H1 (cell line): ENCODE measurements at regions not wholly inside any gene's neighbourhood (a gene's known extent, or its start where the extent isn't known, plus 50 kb on each side); places are given as distances from the start of the nearest gene placed in this dataset.

Source experiments
- TF ChIP-seq, protein P1 (sequence below): fragments of 300-600 bp; sonication (generic); IDR thresholded peaks from 2 replicates; pipeline ENCODE4 v1.7.1; 2012; ENCODE audit warnings: low read length, moderate library complexity, mild to moderate bottlenecking, inconsistent platforms; ENCODE audit not compliant: insufficient replicate concordance

DNA sequence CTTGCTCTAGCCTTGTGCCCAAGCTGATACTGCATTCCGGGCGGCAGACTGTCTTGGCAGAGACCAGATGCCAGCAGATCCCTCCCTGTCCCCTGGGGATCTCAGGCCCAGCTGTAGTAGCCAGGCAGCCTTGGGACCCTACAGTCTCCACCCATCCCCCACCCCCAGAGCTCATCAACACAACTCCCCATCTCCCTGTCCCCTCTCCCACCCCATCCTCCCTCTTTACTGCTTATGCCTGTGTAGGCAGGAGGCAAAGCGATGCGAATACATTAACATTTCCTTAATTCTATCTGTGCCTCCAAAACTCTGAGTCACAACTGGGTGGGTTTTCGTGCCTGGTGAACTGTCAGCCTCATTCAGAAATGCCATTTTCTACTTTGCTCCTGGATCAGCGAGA lies 547.6 kb downstream of the BUD13 start (continued):
- TF ChIP-seq, protein P1, sequence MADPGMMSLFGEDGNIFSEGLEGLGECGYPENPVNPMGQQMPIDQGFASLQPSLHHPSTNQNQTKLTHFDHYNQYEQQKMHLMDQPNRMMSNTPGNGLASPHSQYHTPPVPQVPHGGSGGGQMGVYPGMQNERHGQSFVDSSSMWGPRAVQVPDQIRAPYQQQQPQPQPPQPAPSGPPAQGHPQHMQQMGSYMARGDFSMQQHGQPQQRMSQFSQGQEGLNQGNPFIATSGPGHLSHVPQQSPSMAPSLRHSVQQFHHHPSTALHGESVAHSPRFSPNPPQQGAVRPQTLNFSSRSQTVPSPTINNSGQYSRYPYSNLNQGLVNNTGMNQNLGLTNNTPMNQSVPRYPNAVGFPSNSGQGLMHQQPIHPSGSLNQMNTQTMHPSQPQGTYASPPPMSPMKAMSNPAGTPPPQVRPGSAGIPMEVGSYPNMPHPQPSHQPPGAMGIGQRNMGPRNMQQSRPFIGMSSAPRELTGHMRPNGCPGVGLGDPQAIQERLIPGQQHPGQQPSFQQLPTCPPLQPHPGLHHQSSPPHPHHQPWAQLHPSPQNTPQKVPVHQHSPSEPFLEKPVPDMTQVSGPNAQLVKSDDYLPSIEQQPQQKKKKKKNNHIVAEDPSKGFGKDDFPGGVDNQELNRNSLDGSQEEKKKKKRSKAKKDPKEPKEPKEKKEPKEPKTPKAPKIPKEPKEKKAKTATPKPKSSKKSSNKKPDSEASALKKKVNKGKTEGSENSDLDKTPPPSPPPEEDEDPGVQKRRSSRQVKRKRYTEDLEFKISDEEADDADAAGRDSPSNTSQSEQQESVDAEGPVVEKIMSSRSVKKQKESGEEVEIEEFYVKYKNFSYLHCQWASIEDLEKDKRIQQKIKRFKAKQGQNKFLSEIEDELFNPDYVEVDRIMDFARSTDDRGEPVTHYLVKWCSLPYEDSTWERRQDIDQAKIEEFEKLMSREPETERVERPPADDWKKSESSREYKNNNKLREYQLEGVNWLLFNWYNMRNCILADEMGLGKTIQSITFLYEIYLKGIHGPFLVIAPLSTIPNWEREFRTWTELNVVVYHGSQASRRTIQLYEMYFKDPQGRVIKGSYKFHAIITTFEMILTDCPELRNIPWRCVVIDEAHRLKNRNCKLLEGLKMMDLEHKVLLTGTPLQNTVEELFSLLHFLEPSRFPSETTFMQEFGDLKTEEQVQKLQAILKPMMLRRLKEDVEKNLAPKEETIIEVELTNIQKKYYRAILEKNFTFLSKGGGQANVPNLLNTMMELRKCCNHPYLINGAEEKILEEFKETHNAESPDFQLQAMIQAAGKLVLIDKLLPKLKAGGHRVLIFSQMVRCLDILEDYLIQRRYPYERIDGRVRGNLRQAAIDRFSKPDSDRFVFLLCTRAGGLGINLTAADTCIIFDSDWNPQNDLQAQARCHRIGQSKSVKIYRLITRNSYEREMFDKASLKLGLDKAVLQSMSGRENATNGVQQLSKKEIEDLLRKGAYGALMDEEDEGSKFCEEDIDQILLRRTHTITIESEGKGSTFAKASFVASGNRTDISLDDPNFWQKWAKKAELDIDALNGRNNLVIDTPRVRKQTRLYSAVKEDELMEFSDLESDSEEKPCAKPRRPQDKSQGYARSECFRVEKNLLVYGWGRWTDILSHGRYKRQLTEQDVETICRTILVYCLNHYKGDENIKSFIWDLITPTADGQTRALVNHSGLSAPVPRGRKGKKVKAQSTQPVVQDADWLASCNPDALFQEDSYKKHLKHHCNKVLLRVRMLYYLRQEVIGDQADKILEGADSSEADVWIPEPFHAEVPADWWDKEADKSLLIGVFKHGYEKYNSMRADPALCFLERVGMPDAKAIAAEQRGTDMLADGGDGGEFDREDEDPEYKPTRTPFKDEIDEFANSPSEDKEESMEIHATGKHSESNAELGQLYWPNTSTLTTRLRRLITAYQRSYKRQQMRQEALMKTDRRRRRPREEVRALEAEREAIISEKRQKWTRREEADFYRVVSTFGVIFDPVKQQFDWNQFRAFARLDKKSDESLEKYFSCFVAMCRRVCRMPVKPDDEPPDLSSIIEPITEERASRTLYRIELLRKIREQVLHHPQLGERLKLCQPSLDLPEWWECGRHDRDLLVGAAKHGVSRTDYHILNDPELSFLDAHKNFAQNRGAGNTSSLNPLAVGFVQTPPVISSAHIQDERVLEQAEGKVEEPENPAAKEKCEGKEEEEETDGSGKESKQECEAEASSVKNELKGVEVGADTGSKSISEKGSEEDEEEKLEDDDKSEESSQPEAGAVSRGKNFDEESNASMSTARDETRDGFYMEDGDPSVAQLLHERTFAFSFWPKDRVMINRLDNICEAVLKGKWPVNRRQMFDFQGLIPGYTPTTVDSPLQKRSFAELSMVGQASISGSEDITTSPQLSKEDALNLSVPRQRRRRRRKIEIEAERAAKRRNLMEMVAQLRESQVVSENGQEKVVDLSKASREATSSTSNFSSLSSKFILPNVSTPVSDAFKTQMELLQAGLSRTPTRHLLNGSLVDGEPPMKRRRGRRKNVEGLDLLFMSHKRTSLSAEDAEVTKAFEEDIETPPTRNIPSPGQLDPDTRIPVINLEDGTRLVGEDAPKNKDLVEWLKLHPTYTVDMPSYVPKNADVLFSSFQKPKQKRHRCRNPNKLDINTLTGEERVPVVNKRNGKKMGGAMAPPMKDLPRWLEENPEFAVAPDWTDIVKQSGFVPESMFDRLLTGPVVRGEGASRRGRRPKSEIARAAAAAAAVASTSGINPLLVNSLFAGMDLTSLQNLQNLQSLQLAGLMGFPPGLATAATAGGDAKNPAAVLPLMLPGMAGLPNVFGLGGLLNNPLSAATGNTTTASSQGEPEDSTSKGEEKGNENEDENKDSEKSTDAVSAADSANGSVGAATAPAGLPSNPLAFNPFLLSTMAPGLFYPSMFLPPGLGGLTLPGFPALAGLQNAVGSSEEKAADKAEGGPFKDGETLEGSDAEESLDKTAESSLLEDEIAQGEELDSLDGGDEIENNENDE = no peak
